ENCODE measurements at regions not wholly inside any gene's neighbourhood (a gene's known extent, or its start where the extent isn't known, plus 50 kb on each side); places are given as distances from the start of the nearest gene placed in this dataset.

DNA sequence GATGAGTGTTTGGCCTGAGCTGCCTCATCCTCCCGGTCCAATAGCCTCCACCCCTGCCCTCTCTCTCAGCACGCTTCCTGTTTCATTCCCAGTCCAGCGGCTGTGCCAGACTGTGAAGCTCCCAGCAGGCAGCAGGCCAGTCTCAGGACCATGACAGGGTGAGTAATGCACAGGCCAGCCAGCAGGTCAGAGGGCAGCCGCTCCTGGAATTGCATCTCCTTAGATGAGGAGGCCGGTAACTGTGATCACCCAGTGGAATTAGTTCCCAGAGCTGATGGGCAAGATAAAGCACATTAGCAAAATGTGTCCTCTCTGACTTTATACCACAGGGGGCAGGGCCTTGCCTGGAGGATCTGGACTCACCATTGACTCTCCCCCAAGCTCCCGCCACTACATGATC is 251.2 kb downstream of the ETS1 start:
- intact Hi-C loops (cut with DNase I) = no loop called here
- peak; percentile 93 for DNase-seq (ENCODE audit: low spot score)

DNA sequence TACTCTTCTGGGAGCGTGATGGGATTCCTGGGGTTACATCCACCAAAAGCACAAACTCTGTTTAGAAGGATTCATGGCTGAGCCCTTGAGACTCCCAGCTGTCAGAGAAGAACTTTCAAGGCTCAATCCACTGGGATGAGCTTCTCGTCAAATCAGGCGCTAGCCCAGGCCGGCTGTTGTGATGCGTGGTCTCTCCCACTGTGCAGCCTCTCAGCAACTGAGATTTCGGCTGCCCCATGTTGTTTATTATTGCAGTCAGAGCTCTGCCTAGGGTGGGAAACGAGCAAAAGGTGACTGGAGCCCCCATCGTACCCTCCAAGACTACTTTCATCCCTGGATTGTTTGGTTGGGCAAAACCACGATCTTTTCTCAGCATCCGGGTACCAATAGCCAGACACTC is 251.6 kb downstream of the ETS1 start:
- DNase-seq (ENCODE audit: low spot score) = no peak
- intact Hi-C loops (cut with DNase I) = no loop called here

DNA sequence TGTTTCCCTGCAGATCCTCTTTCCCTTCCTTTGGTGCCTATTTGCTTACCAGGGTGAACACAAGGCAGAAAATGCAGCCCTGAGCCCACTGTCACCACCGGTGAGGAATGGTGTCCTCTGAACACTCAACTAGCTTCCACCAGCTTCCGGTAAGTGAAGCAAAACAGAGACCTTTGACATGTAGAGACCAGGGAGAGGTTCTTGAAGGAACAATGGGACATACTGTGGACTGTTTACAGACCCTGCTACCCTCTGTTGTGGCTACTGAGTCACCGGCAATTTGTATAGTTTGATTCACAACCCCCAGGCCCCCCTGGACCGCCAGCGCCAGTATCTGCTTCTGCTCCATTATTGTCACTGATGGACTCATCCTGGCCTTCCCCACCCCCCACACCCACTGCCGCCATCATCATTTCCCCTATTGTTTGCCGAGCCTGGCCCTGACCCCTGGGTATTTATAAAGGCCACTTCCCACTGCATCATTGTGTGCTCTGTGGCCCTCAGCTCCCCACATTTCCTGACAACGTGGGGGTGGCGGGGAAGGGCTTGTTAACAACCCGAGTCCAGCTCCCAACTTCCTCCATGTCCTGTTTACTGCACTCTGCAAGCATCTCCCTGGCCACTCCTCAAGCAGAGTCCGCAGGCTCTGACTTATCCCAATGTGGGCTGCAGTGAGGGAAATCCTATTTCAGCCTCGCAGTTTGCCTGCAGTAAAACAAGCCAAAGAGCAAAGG is 252.9 kb downstream of the ETS1 start:
- intact Hi-C loops (cut with DNase I) = no loop called here

DNA sequence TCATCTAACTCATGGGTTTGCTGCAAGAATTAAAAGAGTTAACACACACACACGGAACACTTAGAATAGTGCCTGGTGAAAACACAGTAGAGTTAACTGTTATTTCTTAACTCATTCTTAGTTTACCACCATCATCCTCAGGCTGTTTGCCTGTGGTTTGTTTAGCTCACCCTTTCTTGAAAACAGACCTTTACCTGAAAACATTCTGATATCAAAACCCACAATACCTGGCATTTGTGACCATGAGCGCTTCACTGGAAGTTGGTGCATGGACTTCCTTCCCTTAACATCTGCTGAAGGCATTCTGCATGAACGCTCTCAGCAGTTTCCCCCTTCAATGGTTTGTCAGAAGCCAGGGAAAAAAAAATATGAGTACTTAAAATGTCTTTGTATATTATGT is 256.0 kb downstream of the ETS1 start:
- intact Hi-C loops (cut with DNase I) = no loop called here
- no peak for DNase-seq (ENCODE audit: low spot score)

More for the DNA sequence above, 252.9 kb downstream of the ETS1 start:
- peak; percentile 83 for DNase-seq (ENCODE audit: low spot score)

DNA sequence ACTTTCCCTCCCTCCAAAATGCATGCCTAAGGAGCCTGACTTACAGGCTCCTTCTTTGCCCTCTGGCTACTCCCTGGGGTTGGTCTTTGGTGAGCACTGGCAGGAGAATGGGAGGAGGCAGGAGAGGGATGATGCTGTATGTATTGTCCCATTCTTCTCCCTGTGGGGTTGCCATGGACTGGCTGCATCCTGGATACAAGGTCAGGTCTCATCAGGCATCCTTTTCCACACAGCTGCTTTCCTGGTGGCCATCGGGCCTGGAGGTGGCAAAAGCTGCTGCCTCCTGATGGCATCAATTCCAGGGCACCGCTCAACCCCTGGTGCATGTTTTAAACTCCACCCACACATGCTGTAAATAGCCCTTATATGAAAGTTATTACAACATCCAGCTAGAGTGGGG is 257.2 kb downstream of the ETS1 start:
- intact Hi-C loops (cut with DNase I) = no loop called here
- DNase-seq (ENCODE audit: low spot score) = no peak

DNA sequence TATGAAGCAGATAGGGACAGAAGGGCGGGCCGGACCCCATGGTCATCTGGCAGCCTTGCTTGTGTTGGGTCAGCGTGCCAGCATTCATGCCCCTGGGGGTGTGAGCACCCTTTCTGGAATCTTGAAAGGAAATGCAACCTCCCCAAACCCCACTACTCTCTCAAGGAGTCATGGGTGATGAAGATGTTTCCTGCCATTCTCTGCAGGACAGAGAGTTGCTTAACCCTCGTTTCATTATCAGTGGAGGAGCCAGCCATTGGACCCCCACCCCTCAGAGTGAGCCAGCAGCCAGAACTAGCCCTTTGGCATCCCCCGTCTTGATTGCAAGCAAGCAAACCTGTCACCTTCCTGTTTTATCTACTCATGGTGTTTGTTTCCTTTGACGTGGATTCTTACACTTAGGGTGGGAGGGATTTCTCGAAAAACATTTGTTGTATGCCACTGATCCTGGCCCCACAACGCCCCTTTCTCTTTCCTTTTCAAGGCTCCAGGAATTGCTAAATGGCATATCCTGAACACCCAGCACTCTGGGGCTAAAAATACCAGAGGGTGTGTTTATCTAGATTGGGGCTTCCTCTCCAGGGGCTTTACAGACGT is 258.3 kb downstream of the ETS1 start:
- intact Hi-C loops (cut with DNase I) = no loop called here

DNA sequence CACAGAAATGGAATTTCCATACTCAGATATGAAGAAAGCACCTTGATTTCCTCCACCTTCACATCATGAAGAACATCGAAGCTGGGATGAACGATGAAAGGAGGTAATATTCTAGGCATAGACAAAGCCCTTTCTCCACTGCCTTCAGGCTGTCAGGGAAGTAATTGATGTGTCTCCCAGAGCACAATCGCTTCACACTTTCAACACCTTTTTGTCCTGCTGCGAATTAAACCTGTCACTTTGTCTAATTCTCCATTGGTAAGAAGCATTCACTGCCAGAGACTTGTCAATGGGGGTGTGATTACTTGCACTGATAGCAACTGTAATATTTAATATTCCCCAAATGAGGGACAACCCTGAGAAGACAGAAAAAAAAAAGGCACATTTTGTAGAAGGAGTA is 260.1 kb downstream of the ETS1 start:
- intact Hi-C loops (cut with DNase I) = no loop called here
- no peak for DNase-seq (ENCODE audit: low spot score)

More for the DNA sequence above, 258.3 kb downstream of the ETS1 start:
- no peak for DNase-seq (ENCODE audit: low spot score)

DNA sequence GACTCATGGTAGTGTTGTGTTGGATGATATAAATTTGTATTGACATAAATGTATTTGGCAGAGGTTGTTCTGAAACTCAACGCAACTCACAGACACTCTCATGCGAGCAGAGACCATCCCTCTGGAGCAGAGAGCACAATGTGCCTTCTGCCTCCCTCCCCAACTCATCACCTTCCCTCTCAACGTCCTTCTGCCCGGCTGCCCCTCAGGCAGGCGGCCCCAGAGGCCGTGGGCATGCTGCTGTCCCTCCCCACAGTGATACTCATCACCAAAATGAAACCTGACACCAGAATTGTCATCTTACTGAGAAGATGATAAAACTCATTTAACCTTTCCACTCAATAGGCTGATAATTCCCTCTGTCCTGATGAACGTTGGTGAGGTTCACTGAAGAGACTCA is 260.6 kb downstream of the ETS1 start:
- intact Hi-C loops (cut with DNase I) = no loop called here
- no peak for DNase-seq (ENCODE audit: low spot score)

DNA sequence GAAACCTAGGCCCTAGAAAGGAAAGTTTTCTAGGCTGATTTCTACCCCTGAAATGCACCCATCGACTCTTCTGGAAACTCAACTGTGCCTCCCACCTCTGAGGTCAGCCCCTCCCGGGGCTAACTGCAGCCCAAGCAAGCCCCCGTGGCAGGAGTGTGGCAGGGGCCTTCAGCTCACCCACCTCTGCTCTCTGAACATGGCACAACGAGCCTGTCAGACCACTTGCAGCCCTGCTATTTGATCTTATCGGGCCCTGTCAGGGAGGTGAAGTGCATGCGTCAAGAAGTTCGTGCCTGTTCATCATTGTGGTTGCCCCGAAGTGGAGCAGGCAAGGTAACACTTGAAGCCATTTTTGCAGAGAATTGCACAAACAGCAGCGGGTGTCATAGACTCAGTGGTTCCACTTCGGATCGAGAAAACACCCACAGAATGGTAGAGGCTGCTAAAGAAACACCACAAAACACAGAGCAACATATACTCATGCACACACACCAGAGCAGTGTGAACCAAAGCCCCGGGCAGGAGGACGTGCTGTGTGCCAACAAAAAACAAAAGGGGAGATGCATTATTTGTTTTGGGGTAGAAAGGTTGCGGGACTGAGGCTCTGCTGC is 262.7 kb downstream of the ETS1 start:
- DNase-seq (ENCODE audit: low spot score) = no peak
- intact Hi-C loops (cut with DNase I) = no loop called here

DNA sequence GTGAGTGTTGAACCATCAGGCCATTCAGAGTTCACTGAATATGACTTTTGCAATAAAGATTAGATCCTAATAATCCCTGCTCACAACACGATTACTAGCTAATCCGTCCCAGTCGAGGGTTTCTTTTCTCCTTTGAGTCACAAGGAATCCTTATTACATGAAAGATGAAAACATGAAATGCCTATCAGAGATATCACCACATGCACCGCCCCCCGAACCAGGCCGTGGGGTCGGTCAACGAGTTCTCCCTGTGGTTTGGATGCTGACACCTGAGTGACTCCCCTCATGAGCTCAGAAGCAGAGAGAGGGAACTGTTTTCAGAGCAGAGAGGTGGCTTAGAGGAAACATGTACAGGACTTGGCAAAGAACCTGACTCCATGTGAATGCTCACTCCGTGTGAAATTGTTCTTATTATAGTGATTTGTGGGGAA is 263.3 kb downstream of the ETS1 start:
- no peak for DNase-seq (ENCODE audit: low spot score)
- intact Hi-C loops (cut with DNase I) = no loop called here

DNA sequence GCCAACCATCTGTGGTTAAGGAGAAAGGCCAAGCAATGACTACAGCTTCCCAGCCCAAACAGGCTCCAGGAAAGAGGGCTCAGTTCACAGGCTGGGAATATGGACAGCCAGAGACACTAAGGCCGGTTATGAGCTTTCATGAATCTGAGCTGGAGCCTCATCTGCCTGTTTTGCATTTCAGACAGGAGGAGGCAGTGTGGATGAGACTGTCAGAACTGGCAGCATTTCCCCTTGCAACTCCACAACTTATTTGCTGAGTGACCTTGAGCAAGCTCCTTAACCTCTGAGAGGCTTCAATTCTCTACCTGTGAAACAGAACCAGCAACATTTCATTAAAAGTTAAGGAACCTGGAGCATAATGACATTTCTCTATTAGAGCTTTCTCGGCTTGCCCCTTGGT is 264.0 kb downstream of the ETS1 start:
- intact Hi-C loops (cut with DNase I) = no loop called here
- no peak for DNase-seq (ENCODE audit: low spot score)

DNA sequence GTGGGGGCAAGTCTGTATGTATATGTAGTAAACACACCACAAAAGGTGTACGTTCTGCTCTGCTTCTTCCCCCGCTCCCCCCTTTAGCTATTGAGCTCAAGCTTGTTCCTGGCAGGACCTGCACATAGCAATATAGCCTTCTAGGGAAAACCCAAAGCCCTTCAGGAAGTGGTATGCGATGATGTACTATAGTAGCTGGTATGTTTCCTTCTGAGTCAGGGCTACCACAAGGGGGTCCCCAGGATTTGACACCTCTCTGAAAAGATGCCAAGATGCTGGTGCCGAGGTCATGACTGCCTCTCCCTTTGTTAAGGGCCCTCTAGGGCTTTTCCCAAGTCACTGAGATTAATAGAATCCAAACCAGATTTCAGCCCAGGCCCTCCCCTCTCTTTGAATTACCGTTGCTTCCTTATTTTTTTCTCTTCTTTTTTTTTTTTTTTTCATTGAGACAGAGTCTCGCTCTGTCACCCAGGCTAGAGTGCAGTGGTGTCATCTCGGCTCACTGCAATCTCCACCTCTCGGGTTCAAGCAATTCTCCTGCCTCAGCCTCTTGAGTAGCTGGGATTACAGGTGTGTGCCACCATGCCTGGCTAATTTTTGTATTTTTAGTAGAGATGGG is 268.4 kb downstream of the ETS1 start:
- DNase-seq (ENCODE audit: low spot score) = no peak
- intact Hi-C loops (cut with DNase I) = no loop called here

DNA sequence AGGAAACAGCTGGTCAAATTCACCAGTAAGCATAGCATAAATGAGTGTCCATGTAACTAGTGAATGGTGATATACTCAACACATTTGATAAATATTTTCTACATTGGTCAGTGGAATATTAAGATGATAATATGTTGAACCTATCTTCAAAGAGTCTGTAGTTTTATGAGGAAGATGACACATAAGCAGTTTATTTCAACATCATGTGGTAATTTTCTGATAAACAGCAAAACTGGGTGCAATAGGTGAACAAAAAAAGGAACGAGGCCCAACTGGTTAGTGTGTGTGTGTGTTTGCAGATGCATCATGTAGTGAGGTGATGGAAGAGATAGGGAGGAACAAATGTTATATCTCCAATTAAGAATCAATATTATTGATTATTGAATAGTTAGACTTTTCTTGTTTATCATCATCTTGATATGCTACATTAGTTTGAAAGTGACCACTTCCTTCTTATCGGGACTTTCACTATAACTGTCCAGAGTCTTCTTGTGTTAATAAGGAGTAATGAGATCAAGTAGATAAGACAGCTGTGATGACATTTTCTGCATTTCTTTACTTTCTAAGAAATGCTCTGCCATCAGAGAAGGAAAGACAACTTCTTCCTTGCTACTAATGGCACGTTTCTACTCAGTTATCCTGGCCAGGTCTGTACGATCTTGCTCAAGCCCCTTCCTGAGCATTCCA is 270.7 kb downstream of the ETS1 start:
- intact Hi-C loops (cut with DNase I) = no loop called here
- no peak for DNase-seq (ENCODE audit: low spot score)

DNA sequence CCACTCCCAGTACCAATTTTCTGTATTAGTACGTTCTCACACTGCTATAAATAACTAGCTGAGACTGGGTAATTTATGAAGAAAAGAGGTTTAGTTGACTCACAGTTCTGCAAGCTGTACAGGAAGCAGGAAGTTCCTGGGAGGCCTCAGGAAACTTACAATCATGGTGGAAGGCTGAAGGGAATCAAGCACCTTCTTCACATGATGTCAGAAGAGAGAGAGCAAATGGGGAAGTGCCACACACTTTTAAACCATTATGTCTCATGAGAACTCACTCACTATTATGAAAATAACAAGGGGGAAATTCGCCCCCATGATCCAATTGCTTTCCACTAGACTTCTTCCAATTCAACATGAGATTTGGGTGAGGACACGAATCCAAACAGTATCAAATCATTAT is 271.4 kb downstream of the ETS1 start:
- intact Hi-C loops (cut with DNase I) = no loop called here

DNA sequence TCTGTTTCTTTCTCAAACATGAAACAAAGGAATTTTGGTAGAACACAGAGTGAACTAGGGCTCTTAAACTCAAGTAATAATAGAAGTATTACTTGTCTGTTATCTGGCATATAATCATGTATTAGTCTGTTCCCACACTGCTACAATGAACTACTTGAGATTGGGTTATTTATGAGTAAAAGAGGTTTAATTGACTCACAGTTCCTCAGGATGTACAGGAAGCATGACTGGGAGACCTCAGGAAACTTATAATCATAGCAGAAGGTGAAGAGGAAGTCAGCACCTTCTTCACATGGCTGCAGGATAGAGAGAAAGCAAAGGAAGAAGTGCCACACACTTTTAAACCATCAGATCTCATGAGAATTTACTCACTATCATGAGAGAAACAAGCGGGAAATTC is 273.4 kb downstream of the ETS1 start:
- intact Hi-C loops (cut with DNase I) = no loop called here

More for the DNA sequence above, 271.4 kb downstream of the ETS1 start:
- no peak for DNase-seq (ENCODE audit: low spot score)

DNA sequence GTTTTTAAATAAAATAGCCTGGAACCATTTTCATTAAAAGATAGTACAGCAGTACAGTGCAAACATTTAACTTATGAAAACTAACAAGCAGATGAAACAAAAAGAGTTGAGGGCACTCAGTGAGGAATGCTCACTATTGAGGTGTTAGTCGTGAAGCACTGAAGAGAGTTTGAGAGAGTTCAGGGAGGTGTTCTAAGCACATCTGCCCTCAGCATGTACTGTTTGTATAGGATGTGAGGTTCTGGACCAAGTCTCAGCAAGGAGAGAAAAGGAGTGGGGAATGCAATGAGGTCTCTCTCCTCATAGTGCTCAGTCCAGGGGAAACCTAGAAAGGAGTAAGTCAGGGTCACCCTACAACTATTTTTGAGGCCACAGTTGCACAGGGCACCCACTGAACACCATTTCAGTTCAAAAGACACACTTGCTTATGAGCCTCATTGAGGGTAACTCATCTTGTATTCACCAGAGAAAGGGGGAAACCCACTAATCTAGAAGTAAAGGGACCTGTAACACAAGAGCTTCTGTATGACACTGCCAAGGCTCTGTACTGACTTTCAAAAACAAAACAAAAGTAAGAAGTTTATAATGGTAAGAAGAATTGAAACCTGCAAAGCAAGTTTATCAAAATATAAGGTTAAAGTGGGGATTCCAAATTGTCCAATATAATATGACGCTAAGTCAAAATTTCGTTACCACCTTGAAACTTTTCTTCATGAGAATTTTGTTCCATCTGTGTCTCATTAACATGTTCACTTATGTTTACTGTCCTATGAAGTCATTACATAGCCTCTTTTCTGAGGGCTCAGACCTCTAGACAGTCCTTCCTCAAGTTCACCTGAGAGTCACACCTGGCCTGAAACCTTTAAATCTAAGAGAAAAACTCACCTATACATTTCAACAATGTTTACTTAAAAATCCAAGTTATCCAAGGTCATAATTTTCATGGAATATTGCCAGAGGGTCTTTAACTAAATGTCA is 275.3 kb downstream of the ETS1 start:
- no peak for DNase-seq (ENCODE audit: low spot score)
- intact Hi-C loops (cut with DNase I) = no loop called here

More for the DNA sequence above, 273.4 kb downstream of the ETS1 start:
- no peak for DNase-seq (ENCODE audit: low spot score)

DNA sequence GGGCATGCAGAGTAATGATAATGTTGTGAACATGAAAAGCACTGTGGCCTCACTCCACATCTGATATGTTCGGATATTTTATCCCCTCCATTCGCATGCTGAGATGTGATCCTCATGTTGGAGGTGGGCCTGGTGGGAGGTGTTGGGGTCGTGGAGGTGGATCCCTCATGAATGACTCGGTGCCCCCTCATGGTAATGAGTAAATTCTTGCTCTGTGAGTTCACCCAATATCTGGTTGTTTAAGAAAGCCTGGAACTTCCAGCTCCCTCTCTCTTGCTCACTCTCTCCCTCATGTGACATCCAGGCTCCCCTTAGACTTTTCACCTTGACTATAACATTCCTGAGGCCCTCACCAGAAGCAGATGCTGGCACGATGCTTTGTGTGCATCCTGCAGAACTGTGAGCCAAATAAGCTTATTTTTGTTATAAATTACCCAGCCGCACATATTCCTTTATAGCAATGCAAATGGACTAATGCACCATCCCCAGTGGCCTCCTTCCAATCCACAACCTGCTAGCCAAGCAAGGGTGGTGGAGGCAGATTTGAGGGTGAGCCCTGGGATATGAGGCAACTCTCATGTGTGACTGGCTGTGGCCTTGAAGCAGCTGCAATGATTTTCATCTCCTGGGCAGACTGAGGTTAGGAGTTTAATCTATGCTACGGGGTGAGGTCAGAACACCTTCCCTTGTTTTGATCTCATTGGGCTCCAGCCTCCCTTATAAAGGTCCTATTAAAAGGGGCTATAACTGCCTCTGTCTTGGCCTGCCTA is 276.5 kb downstream of the ETS1 start:
- intact Hi-C loops (cut with DNase I) = no loop called here
- DNase-seq (ENCODE audit: low spot score) = no peak

DNA sequence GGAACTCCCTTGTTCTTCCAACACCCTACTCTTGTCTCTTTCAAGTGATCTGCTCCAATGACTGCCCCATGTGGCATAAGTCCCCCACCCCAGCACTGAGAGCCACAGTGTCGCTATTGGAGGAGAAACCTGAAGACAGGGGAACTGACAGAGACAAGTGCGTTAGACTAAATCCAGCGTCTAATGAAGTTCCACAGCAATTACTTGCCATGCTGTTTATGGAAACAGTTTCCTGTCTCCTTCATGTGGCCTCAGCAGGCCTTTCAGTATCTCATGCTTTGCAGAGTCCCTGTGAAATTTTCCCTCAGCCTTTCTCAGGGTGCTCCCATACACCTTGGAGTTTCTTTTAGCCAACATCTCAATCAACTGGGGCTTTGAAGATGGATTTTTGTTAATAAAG is 277.4 kb downstream of the ETS1 start:
- intact Hi-C loops (cut with DNase I) = no loop called here
- DNase-seq (ENCODE audit: low spot score) = no peak
